Heart left ventricle (tissue), 13 donors: ENCODE measurements at regions not wholly inside any gene's neighbourhood (a gene's known extent, or its start where the extent isn't known, plus 50 kb on each side); places are given as distances from the start of the nearest gene placed in this dataset.

ENCODE experiments used
- CTCF ChIP-seq, 12 donors: fragments of 200-600 bp; sonication (generic) in 4 of 12; IDR thresholded peaks; one replicate each; pipeline versions ENCODE4 v1.5.0 to v1.8.0; 2018 to 2022; ENCODE audit warnings: antibody characterized with exemption in 12 of 12, mild to moderate bottlenecking in 5 of 12
- POLR2A ChIP-seq, 2 donors: fragments of 450-650 bp; IDR thresholded peaks; one replicate each; pipeline ENCODE4 v1.6.1; 2017; ENCODE audit warnings: antibody characterized with exemption in 2 of 2, mild to moderate bottlenecking in 2 of 2, moderate library complexity in 2 of 2
- donor health status: ischemic (EF 13 %, LVEDD 7.1; RV severe dilation, severe dysfunction).
- donor health status: DM: no; HTN: yes; CAD: no.
- donor health status: DM: no; HTN: no; CAD: no.
- donor health status: ischemic (EF 25% LVEDD 6.9; RV normal size, moderate dysfunction).
- donor health status: ischemic (EF 25% LVEDD 5.7; RV mildly dilated, moderate dysfunction).
- donor health status: ischemic (EF 35%, LVEDD 5.7; RV mildly dilated, moderate dysfunction).
- donor health status: nonischemic (EF 11% LVEDD 7.7; RV severe dilation, severe dysfunction).
- donor health status: DM: yes; HTN: yes; CAD: no.
- donor health status: PGD.
- donor health status: ischemic (EF 29% LVEDD 5.4; RV normal size, mild dysfunction).
- donor health status: nonischemic (EF 23%, LVEDD 6.1; RV moderate dilation, normal function).

- TF ChIP-seq CTCF (IDR thresholded peaks at IDR 0.05) (no peak), POLR2A (IDR thresholded peaks at IDR 0.05) (no peak)
These were observed 408.6 kb downstream of the CDH7 start for GRCh38 chr18:66159451-66159850.
